ENCODE measurements at regions not wholly inside any gene's neighbourhood (a gene's known extent, or its start where the extent isn't known, plus 50 kb on each side); places are given as distances from the start of the nearest gene placed in this dataset.

- H3K27ac ChIP-seq, result no peak overlapping the region
- no peak overlapping the region for H3K4me3 ChIP-seq
- no peaks in the 10 kb centered on the region for H3K4me1 ChIP-seq
- no peaks in the 10 kb centered on the region for H3K36me3 ChIP-seq
- DNase-seq (no peak), ATAC-seq (no peak)
- H3K9me3 ChIP-seq, result no peaks in the 10 kb centered on the region
- TF ChIP-seq POLR2A (IDR thresholded peaks at IDR 0.05) (no peak), CTCF (IDR thresholded peaks at IDR 0.05) (no peak)
- 72 to 78% (median 75%) methylated on average over 8 of the region's 8 CpGs for WGBS, 4 donors
- peaks cover 0 to 16% (median 0%) of the 10 kb centered on the region in 9 donors for H3K27me3 ChIP-seq
- intact Hi-C loops (cut with DNase I), result no loop called here
Observed at GRCh38 chr10:130960531-130960930, 351.0 kb downstream of the TCERG1L start.

GRCh38 chr10:130961506-130962239 is 349.8 kb downstream of the TCERG1L start:
- ATAC-seq (no peak), DNase-seq (no peak)
- H3K27me3 ChIP-seq, result peaks cover 0 to 16% (median 0%) of the 10 kb centered on the region in 9 donors
- TF ChIP-seq CTCF (IDR thresholded peaks at IDR 0.05) (no peak), POLR2A (IDR thresholded peaks at IDR 0.05) (no peak)
- H3K4me1 ChIP-seq, result no peaks in the 10 kb centered on the region
- WGBS, 4 donors, result 74 to 79% (median 77%) methylated on average over 5 of the region's 5 CpGs
- intact Hi-C loops (cut with DNase I), result no loop called here
- H3K36me3 ChIP-seq, result no peaks in the 10 kb centered on the region
- H3K27ac ChIP-seq, result no peak overlapping the region
- H3K9me3 ChIP-seq, result no peaks in the 10 kb centered on the region
- no peak overlapping the region for H3K4me3 ChIP-seq

GRCh38 chr10:130962240-130963051 is 349.1 kb downstream of the TCERG1L start:
- intact Hi-C loops (cut with DNase I), result no loop called here
- Histone ChIP-seq H3K9me3 (no peaks in the 10 kb centered on the region), H3K4me3 (no peak overlapping the region), H3K27me3 (peaks cover 0 to 11% (median 0%) of the 10 kb centered on the region in 9 donors), H3K4me1 (no peaks in the 10 kb centered on the region), H3K27ac (no peak overlapping the region), H3K36me3 (no peaks in the 10 kb centered on the region)
- 75 to 83% (median 81%) methylated on average over 14 to 19 of the region's 19 CpGs for WGBS, 4 donors
- DNase-seq, result no peak
- TF ChIP-seq POLR2A (IDR thresholded peaks at IDR 0.05), result no peak
- TF ChIP-seq CTCF (IDR thresholded peaks at IDR 0.05), result no peak
- no peak for ATAC-seq

GRCh38 chr10:130963052-130963393 is 348.5 kb downstream of the TCERG1L start:
- no peak for ATAC-seq
- Histone ChIP-seq H3K27me3 (peaks cover 0 to 11% (median 0%) of the 10 kb centered on the region in 9 donors), H3K36me3 (no peaks in the 10 kb centered on the region), H3K4me1 (no peaks in the 10 kb centered on the region), H3K27ac (no peak overlapping the region), H3K9me3 (no peaks in the 10 kb centered on the region), H3K4me3 (no peak overlapping the region)
- DNase-seq, result no peak
- no peak for TF ChIP-seq POLR2A (IDR thresholded peaks at IDR 0.05)
- no peak for TF ChIP-seq CTCF (IDR thresholded peaks at IDR 0.05)
- 81 to 87% (median 84%) methylated on average over 9 of the region's 9 CpGs for WGBS, 4 donors
- intact Hi-C loops (cut with DNase I), result no loop called here
